GM12878 (cell line): ENCODE measurements at regions not wholly inside any gene's neighbourhood (a gene's known extent, or its start where the extent isn't known, plus 50 kb on each side); places are given as distances from the start of the nearest gene placed in this dataset.

ENCODE experiments used
- ATAC-seq: fragments of 200-7000 bp; cut with Tn5 transposase; 3 replicates; pipeline ENCODE4 v1.9.1; 2020; ENCODE audit warnings: mild to moderate bottlenecking, moderate library complexity
- BruUV-seq: library from RNA; stranded (reverse); fragments of 400-500 nt; replicated peaks from 2 replicates; lab custom pipeline; 2021; lab: Mats Ljungman, UMichigan
- CTCF ChIA-PET: fragments of 300-600 bp; sonication (Branson Sonifier 250); formaldehyde crosslinking; extraction: SDS; loops from one replicate; lab custom pipeline; 2021; ENCODE audit warnings: inconsistent platforms; lab: Yijun Ruan, JAX
- POLR2A ChIA-PET: fragments of 350-600 bp; formaldehyde crosslinking; extraction: SDS; loops from one replicate; lab custom pipeline; 2021; ENCODE audit warnings: inconsistent platforms; lab: Charles Lee
- RAD21 ChIA-PET: fragments of 300-600 bp; sonication (Branson Sonifier 250); formaldehyde crosslinking; loops from one replicate; lab custom pipeline; 2023; ENCODE audit warnings: antibody characterized with exemption; ENCODE audit not compliant: unreplicated experiment; lab: Charles Lee
- SMC1A ChIA-PET: fragments of 300-600 bp; sonication (Branson Sonifier 250); formaldehyde crosslinking; loops from one replicate; lab custom pipeline; 2023; ENCODE audit not compliant: unreplicated experiment, uncharacterized antibody; lab: Charles Lee
- DNase-seq: peaks from one replicate; pipeline ENCODE4 v3.0.0-alpha.2; 2011; ENCODE audit warnings: low read depth, low spot score
- FAIRE-seq: peaks from 3 replicates; lab custom pipeline; 2011; peaks lifted over from hg19 to GRCh38; lab: Jason Lieb, UNC
- H2AFZ ChIP-seq: 2 replicates; pipeline ENCODE4 v1.6.0; 2011; ENCODE audit warnings: low read depth, low read length, control low read depth; ENCODE audit not compliant: control insufficient read depth
- H3K27ac ChIP-seq: 2 replicates; pipeline ENCODE4 v1.5.1; 2011; ENCODE audit warnings: control low read depth; ENCODE audit not compliant: control insufficient read depth, insufficient read depth
- H3K27me3 ChIP-seq, 2 experiments: replicated peaks in 1 of 2; 2 replicates each; pipeline versions ENCODE4 v1.6.0 to v1.6.1; 2011; ENCODE audit warnings: low read length in 1 of 2; ENCODE audit not compliant: control insufficient read depth in 2 of 2, insufficient read depth in 2 of 2
- H3K36me3 ChIP-seq, 2 experiments: 2 replicates each; pipeline ENCODE4 v1.5.1; 2011; ENCODE audit warnings: low read length in 1 of 2; ENCODE audit not compliant: control insufficient read depth in 2 of 2, insufficient read depth in 2 of 2
- H3K4me1 ChIP-seq: 2 replicates; pipeline ENCODE4 v1.6.1; 2011; ENCODE audit warnings: mild to moderate bottlenecking, low read length, moderate library complexity, mixed read lengths; ENCODE audit not compliant: control insufficient read depth, insufficient read depth
- H3K4me2 ChIP-seq: 2 replicates; pipeline ENCODE4 v1.6.0; 2011; ENCODE audit warnings: control low read depth; ENCODE audit not compliant: control insufficient read depth, insufficient read depth
- H3K4me3 ChIP-seq: fragments of 200-600 bp; sonication (generic); 2 replicates; pipeline ENCODE4 v1.5.1; 2016
- H3K79me2 ChIP-seq: 2 replicates; pipeline ENCODE4 v1.6.0; 2011; ENCODE audit warnings: low read length; ENCODE audit not compliant: control insufficient read depth, insufficient read depth
- H3K9ac ChIP-seq: 2 replicates; pipeline ENCODE4 v1.8.0; 2011; ENCODE audit warnings: low read length, control low read depth, mixed read lengths; ENCODE audit not compliant: control insufficient read depth, insufficient read depth
- H3K9me3 ChIP-seq: replicated peaks from 3 replicates; pipeline ENCODE4 v1.5.1; 2011; ENCODE audit warnings: mild to moderate bottlenecking, low read length; ENCODE audit not compliant: control insufficient read depth, insufficient read depth
- H4K20me1 ChIP-seq: 2 replicates; pipeline ENCODE4 v1.6.0; 2011; ENCODE audit not compliant: control insufficient read depth, insufficient read depth
- E4F1 ChIP-seq: fragments of 450-650 bp; IDR thresholded peaks from 2 replicates; pipeline ENCODE4 v1.6.1; 2018; ENCODE audit warnings: borderline replicate concordance, mild to moderate bottlenecking; ENCODE audit not compliant: partially characterized antibody
- FOXM1 ChIP-seq: IDR thresholded peaks from 2 replicates; pipeline ENCODE4 v1.6.1; 2012; ENCODE audit warnings: low read depth, mild to moderate bottlenecking, inconsistent platforms, low read length, moderate library complexity
- ZNF24 ChIP-seq: fragments of 450-650 bp; IDR thresholded peaks from 2 replicates; pipeline ENCODE4 v1.6.1; 2017; ENCODE audit warnings: antibody characterized with exemption, mild to moderate bottlenecking
- ZNF687 ChIP-seq: fragments of 450-650 bp; IDR thresholded peaks from 2 replicates; pipeline ENCODE4 v1.6.1; 2017; ENCODE audit warnings: mild to moderate bottlenecking, moderate library complexity
- ZZZ3 ChIP-seq: IDR thresholded peaks from 2 replicates; pipeline ENCODE4 v1.6.1; 2011; ENCODE audit warnings: low read depth; ENCODE audit not compliant: control insufficient read depth, insufficient read length
- WGBS: methylation state at CpG from one replicate; pipeline ENCODE4 v1.1.6; 2016; ENCODE audit warnings: low lambda C conversion rate; ENCODE audit not compliant: insufficient replicate concordance, insufficient coverage; ENCODE audit errors: missing lambda C conversion rate; 5-methylcytosine and 5-hydroxymethylcytosine counted together
- in situ Hi-C: fragments of 300-500 bp; cut with MboI; formaldehyde crosslinking; loops from 9 replicates; pipeline ENCODE4 v1.14.3; 2018; ENCODE audit warnings: mixed read lengths
- intact Hi-C: fragments of 100-400 bp; cut with micrococcal nuclease; formaldehyde crosslinking; loops from one replicate; pipeline ENCODE4 v1.14.2; 2022; ENCODE audit not compliant: unreplicated experiment
- TF ChIP-seq, protein P1 (sequence below): fragments of 450-650 bp; IDR thresholded peaks from 2 replicates; pipeline ENCODE4 v1.6.1; 2017; ENCODE audit warnings: mild to moderate bottlenecking, low read depth, inconsistent platforms; ENCODE audit not compliant: poor library complexity, severe bottlenecking
- TF ChIP-seq, protein P2 (sequence below): fragments of 450-650 bp; IDR thresholded peaks from 2 replicates; pipeline ENCODE4 v1.6.1; 2016; ENCODE audit warnings: mild to moderate bottlenecking, moderate library complexity, borderline replicate concordance

GRCh38 chr2:7940723-7941122 lies 741.1 kb upstream of the ID2 start (continued):
- no peak for TF ChIP-seq ZNF687
- TF ChIP-seq, all 136 proteins: peak for 0

DNA sequence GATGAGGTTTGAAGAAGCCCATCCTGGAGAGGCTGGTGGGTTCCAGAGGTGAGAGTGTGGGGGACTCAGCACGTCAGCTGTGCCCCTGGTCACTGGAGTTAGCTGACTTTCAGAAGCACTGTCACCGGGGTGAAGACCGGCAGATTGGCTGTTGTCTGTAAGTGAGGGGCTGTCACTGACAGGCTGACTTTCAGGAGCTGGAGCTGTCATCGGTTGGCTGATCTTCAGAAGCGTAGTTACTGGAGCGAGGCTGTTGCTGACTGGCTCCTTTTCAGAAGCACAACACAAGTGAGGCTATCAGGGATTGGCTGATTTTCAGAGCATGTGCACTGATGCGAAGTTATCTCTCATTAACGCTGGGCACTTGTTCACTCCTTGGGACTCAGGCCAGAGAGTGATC lies 738.4 kb upstream of the ID2 start:
- no peak overlapping the region for H3K27ac ChIP-seq
- no TSS peak for BruUV-seq
- intact Hi-C loops = no loop called here
- no peaks in the 10 kb centered on the region; the same call in 1 of the 3 replicates for H3K9me3 ChIP-seq
- in situ Hi-C loops = no loop called here
- CTCF ChIA-PET = no interaction called here
- no peaks in the 10 kb centered on the region for H3K27me3 ChIP-seq
- POLR2A ChIA-PET = no interaction called here
- H3K4me1 ChIP-seq = no peaks in the 10 kb centered on the region
- H3K36me3 ChIP-seq = no peaks in the 10 kb centered on the region
- no peaks in the 10 kb centered on the region for H4K20me1 ChIP-seq
- FAIRE-seq (no peak), ATAC-seq (no peak), DNase-seq (no peak)
- SMC1A ChIA-PET = interaction anchor here (1.7 kb wide), 1 partner anchor 26 kb away, joined by 3 read pairs; no protein-coding TSS in a partner anchor
- H3K79me2 ChIP-seq = no peaks in the 10 kb centered on the region
- H2AFZ ChIP-seq = no peak overlapping the region
- no peak overlapping the region for H3K4me3 ChIP-seq
- no peak overlapping the region for H3K4me2 ChIP-seq
- H3K9ac ChIP-seq = no peak overlapping the region
- RAD21 ChIA-PET = interaction anchor here (0.6 to 1.2 kb wide), 2 partner anchors 218 to 1115 kb away, joined by 3 to 4 read pairs; no protein-coding TSS in a partner anchor
- 41% methylated on average over 8 of the region's 8 CpGs for WGBS
- TF ChIP-seq E4F1 (no peak), FOXM1 (no peak), ZNF24 (no peak), ZZZ3 (no peak)
- TF ChIP-seq, protein P1, sequence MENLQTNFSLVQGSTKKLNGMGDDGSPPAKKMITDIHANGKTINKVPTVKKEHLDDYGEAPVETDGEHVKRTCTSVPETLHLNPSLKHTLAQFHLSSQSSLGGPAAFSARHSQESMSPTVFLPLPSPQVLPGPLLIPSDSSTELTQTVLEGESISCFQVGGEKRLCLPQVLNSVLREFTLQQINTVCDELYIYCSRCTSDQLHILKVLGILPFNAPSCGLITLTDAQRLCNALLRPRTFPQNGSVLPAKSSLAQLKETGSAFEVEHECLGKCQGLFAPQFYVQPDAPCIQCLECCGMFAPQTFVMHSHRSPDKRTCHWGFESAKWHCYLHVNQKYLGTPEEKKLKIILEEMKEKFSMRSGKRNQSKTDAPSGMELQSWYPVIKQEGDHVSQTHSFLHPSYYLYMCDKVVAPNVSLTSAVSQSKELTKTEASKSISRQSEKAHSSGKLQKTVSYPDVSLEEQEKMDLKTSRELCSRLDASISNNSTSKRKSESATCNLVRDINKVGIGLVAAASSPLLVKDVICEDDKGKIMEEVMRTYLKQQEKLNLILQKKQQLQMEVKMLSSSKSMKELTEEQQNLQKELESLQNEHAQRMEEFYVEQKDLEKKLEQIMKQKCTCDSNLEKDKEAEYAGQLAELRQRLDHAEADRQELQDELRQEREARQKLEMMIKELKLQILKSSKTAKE = no peak
- TF ChIP-seq, protein P2, sequence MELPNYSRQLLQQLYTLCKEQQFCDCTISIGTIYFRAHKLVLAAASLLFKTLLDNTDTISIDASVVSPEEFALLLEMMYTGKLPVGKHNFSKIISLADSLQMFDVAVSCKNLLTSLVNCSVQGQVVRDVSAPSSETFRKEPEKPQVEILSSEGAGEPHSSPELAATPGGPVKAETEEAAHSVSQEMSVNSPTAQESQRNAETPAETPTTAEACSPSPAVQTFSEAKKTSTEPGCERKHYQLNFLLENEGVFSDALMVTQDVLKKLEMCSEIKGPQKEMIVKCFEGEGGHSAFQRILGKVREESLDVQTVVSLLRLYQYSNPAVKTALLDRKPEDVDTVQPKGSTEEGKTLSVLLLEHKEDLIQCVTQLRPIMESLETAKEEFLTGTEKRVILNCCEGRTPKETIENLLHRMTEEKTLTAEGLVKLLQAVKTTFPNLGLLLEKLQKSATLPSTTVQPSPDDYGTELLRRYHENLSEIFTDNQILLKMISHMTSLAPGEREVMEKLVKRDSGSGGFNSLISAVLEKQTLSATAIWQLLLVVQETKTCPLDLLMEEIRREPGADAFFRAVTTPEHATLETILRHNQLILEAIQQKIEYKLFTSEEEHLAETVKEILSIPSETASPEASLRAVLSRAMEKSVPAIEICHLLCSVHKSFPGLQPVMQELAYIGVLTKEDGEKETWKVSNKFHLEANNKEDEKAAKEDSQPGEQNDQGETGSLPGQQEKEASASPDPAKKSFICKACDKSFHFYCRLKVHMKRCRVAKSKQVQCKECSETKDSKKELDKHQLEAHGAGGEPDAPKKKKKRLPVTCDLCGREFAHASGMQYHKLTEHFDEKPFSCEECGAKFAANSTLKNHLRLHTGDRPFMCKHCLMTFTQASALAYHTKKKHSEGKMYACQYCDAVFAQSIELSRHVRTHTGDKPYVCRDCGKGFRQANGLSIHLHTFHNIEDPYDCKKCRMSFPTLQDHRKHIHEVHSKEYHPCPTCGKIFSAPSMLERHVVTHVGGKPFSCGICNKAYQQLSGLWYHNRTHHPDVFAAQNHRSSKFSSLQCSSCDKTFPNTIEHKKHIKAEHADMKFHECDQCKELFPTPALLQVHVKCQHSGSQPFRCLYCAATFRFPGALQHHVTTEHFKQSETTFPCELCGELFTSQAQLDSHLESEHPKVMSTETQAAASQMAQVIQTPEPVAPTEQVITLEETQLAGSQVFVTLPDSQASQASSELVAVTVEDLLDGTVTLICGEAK = no peak
